Mucosa of descending colon (tissue), 3 donors: ENCODE measurements at regions not wholly inside any gene's neighbourhood (a gene's known extent, or its start where the extent isn't known, plus 50 kb on each side); places are given as distances from the start of the nearest gene placed in this dataset.

ENCODE experiments used
- ATAC-seq: fragments of 200-7000 bp; cut with Tn5 transposase; one replicate; pipeline ENCODE4 v1.9.1; 2020; ENCODE audit warnings: mild to moderate bottlenecking, moderate library complexity
- DNase-seq, 3 donors: peaks; one replicate each; pipeline ENCODE4 v3.0.0-alpha.2; 2020
- H3K36me3 ChIP-seq: fragments of 200-600 bp; one replicate; pipeline ENCODE4 v1.8.0; 2021; ENCODE audit warnings: low read depth, mild to moderate bottlenecking
- H3K4me1 ChIP-seq: fragments of 200-600 bp; one replicate; pipeline ENCODE4 v1.8.0; 2021; ENCODE audit warnings: low read depth, mild to moderate bottlenecking
- H3K4me3 ChIP-seq: fragments of 200-600 bp; one replicate; pipeline ENCODE4 v1.8.0; 2021; ENCODE audit warnings: mild to moderate bottlenecking
- H3K9me3 ChIP-seq: fragments of 200-600 bp; one replicate; pipeline ENCODE4 v1.8.0; 2021; ENCODE audit warnings: mild to moderate bottlenecking
- intact Hi-C, 2 donors: fragments of 100-400 bp; cut with DNase I in 1 of 2; cut with micrococcal nuclease in 1 of 2; formaldehyde crosslinking; loops; one replicate each; pipeline versions ENCODE4 v1.11.0 to v1.11.1; 2022; cut with DNase I, micrococcal nuclease
- TF ChIP-seq, protein P1 (sequence below): fragments of 200-600 bp; IDR thresholded peaks from one replicate; pipeline ENCODE4 v1.8.0; 2022; ENCODE audit warnings: antibody characterized with exemption, mild to moderate bottlenecking
- donor health status: DM: no; HTN: no; CAD: no; lungs with moderate emphysema.
- donor health status: DM: no; HTN: no; CAD: no.
- donor health status: DM: no; HTN: yes; CAD: no.

GRCh38 chr6:40244699-40245098 lies 310.4 kb upstream of the MOCS1 start:
- no peak for DNase-seq
- H3K9me3 ChIP-seq: no peaks in the 10 kb centered on the region
- H3K4me1 ChIP-seq: no peaks in the 10 kb centered on the region
- no peaks in the 10 kb centered on the region for H3K36me3 ChIP-seq
- TF ChIP-seq, protein P1, sequence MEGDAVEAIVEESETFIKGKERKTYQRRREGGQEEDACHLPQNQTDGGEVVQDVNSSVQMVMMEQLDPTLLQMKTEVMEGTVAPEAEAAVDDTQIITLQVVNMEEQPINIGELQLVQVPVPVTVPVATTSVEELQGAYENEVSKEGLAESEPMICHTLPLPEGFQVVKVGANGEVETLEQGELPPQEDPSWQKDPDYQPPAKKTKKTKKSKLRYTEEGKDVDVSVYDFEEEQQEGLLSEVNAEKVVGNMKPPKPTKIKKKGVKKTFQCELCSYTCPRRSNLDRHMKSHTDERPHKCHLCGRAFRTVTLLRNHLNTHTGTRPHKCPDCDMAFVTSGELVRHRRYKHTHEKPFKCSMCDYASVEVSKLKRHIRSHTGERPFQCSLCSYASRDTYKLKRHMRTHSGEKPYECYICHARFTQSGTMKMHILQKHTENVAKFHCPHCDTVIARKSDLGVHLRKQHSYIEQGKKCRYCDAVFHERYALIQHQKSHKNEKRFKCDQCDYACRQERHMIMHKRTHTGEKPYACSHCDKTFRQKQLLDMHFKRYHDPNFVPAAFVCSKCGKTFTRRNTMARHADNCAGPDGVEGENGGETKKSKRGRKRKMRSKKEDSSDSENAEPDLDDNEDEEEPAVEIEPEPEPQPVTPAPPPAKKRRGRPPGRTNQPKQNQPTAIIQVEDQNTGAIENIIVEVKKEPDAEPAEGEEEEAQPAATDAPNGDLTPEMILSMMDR: no peak
- intact Hi-C loops: no loop called here
- H3K4me3 ChIP-seq: no peak overlapping the region
- no peak for ATAC-seq

DNA sequence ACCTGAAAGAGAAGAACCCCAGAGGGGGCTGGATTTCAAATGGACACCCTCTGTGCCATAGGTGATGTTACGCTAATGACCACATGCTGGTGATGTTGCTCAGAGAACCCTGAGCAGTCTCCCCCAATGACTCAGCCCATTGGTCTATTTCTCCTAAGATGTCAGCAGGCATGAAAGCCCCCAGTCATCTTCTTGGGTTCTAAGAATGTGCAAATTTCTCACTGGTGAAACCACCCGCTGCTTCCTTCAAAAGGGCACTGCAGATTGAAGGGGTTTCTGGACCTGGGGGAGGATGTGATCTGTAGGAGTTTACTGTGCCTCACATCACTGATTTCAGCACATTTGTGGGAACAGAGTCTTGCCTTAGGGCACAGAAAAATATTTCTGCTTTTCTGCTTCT lies 298.4 kb upstream of the MOCS1 start:
- no peaks in the 10 kb centered on the region for H3K36me3 ChIP-seq
- no peaks in the 10 kb centered on the region for H3K4me1 ChIP-seq
- intact Hi-C loops: no loop called here
- DNase-seq: no peak
- H3K4me3 ChIP-seq: no peak overlapping the region
- no peak for ATAC-seq
- H3K9me3 ChIP-seq: peaks cover 4% of the 10 kb centered on the region
- TF ChIP-seq, protein P1: no peak

- H3K4me1 ChIP-seq: no peaks in the 10 kb centered on the region
- TF ChIP-seq, protein P1: no peak
- H3K36me3 ChIP-seq: no peaks in the 10 kb centered on the region
- ATAC-seq: no peak
- no peak for DNase-seq
- intact Hi-C loops: no loop called here
- no peak overlapping the region for H3K4me3 ChIP-seq
- no peaks in the 10 kb centered on the region for H3K9me3 ChIP-seq
Measured at GRCh38 chr6:40227735-40228134, 293.5 kb upstream of the MOCS1 start.

DNA sequence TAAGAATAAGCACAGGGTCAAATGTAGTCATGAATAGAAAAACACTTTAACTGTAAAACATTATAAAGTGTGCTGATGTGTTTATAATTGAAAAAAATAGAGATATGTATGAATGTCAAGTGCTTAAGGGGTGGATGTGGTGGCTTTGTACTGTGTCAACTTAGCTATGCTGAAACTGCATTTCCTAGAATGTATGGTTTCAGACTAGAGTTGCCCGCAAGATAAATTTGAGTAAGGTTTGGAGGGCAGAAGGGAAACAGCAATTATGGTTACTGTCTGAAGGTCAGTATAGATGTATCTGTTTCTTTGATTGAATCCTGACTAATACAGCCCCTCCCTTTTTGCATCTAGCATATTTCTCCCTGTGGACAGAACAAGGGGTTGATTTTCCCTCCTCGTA lies 288.1 kb upstream of the MOCS1 start:
- DNase-seq (no peak), ATAC-seq (no peak)
- no peaks in the 10 kb centered on the region for H3K9me3 ChIP-seq
- H3K4me1 ChIP-seq: no peaks in the 10 kb centered on the region
- intact Hi-C loops: loop anchor here in 1 of 2 donors (5.0 kb wide), 1 partner anchor 195 kb away; no protein-coding TSS in a partner anchor
- no peaks in the 10 kb centered on the region for H3K36me3 ChIP-seq
- TF ChIP-seq, protein P1: no peak
- H3K4me3 ChIP-seq: no peak overlapping the region

DNA sequence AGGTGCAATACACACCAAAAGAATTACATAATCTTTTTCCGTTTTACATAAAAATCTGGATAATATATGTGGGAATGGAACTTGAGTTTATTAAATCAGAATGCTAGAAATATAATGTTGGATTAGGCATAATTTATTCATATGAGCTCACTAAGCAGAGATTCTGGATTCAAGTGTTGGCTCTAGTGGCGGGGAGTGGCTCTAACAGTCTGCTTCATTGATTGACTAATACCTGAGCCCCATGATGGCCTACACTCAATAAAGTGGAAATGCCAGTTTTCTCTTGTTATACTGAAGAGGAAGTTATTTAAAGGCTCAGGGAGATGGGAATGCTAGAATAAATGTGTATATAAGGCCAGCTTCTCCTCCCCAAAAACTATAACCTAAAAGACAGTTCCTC lies 285.5 kb upstream of the MOCS1 start:
- ATAC-seq: no peak
- Histone ChIP-seq H3K4me1 (no peaks in the 10 kb centered on the region), H3K4me3 (no peak overlapping the region), H3K36me3 (no peaks in the 10 kb centered on the region), H3K9me3 (no peaks in the 10 kb centered on the region)
- no peak for DNase-seq
- TF ChIP-seq, protein P1: no peak
- intact Hi-C loops: loop anchor here in 1 of 2 donors (5.0 kb wide), 1 partner anchor 198 kb away; no protein-coding TSS in a partner anchor

- peak in 1 of 3 donors; percentile 17 for DNase-seq
- H3K4me3 ChIP-seq: no peak overlapping the region
- TF ChIP-seq, protein P1: no peak
- H3K4me1 ChIP-seq: no peaks in the 10 kb centered on the region
- peak; percentile 82 for ATAC-seq
- no peaks in the 10 kb centered on the region for H3K36me3 ChIP-seq
- H3K9me3 ChIP-seq: no peaks in the 10 kb centered on the region
- intact Hi-C loops: no loop called here
Measured at GRCh38 chr6:40210628-40211056, 276.4 kb upstream of the MOCS1 start.
